ENCODE measurements at regions not wholly inside any gene's neighbourhood (a gene's known extent, or its start where the extent isn't known, plus 50 kb on each side); places are given as distances from the start of the nearest gene placed in this dataset.

GRCh38 chr12:108409481-108409880, 70.4 kb upstream of the CMKLR1 start:
- TF ChIP-seq ZNF274 (IDR thresholded peaks at IDR 0.05; ENCODE audit: low read depth, low read length) = no peak
- no peak for TF ChIP-seq SUZ12 (IDR thresholded peaks at IDR 0.05; ENCODE audit: extremely low read depth, insufficient read depth, insufficient read length)
- no peak for TF ChIP-seq YY1 (IDR thresholded peaks at IDR 0.05; ENCODE audit: insufficient read depth, insufficient read length)
- Histone ChIP-seq H3K4me1 (ENCODE audit: insufficient read depth, insufficient read length) (peaks cover 10% of the 10 kb centered on the region), H3K36me3 (ENCODE audit: insufficient read depth, insufficient read length, low read length) (no peaks in the 10 kb centered on the region), H3K9me3 (ENCODE audit: insufficient read depth, low read length) (no peaks in the 10 kb centered on the region), H3K27me3 (ENCODE audit: insufficient read depth, insufficient read length) (no peaks in the 10 kb centered on the region), H3K9ac (ENCODE audit: insufficient read length, low read depth) (no peak overlapping the region), H3K4me3 (ENCODE audit: insufficient read length, low read depth) (no peak overlapping the region)
- no peak for DNase-seq (ENCODE audit: low read depth, low spot score)

- no peak for DNase-seq (ENCODE audit: low read depth, low spot score)
- Histone ChIP-seq H3K27me3 (ENCODE audit: insufficient read depth, insufficient read length) (no peaks in the 10 kb centered on the region), H3K4me1 (ENCODE audit: insufficient read depth, insufficient read length) (no peaks in the 10 kb centered on the region), H3K9ac (ENCODE audit: insufficient read length, low read depth) (no peak overlapping the region), H3K4me3 (ENCODE audit: insufficient read length, low read depth) (no peak overlapping the region), H3K9me3 (ENCODE audit: insufficient read depth, low read length) (no peaks in the 10 kb centered on the region), H3K36me3 (ENCODE audit: insufficient read depth, insufficient read length, low read length) (no peaks in the 10 kb centered on the region)
- TF ChIP-seq YY1 (IDR thresholded peaks at IDR 0.05; ENCODE audit: insufficient read depth, insufficient read length) (no peak), SUZ12 (IDR thresholded peaks at IDR 0.05; ENCODE audit: extremely low read depth, insufficient read depth, insufficient read length) (no peak)
Measured at GRCh38 chr12:108403952-108404351, 64.8 kb upstream of the CMKLR1 start.

DNA sequence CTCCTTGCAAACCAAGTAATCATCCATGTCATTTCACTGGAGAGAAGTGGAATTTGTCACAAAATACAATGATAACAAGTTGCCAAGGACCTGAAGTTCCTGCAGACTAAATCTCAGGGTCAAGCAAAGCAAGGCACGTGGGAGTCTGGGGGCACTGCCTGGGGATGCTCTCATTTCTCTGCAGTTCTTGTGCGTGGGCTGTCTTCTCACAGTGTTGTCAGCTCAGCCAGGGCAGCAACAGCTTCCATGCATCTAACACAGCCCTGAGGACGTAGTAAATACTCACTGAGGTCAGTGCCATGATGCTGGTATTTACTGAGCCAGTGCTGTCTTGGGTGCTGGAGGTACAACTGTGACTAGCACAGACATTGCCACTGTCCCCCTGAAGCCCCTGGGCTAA, 62.9 kb upstream of the CMKLR1 start:
- TF ChIP-seq YY1 (IDR thresholded peaks at IDR 0.05; ENCODE audit: insufficient read depth, insufficient read length) = no peak
- TF ChIP-seq ZNF274 (IDR thresholded peaks at IDR 0.05; ENCODE audit: low read depth, low read length) = no peak
- TF ChIP-seq SUZ12 (IDR thresholded peaks at IDR 0.05; ENCODE audit: extremely low read depth, insufficient read depth, insufficient read length) = no peak
- Histone ChIP-seq H3K4me3 (ENCODE audit: insufficient read length, low read depth) (no peak overlapping the region), H3K36me3 (ENCODE audit: insufficient read depth, insufficient read length, low read length) (no peaks in the 10 kb centered on the region), H3K9me3 (ENCODE audit: insufficient read depth, low read length) (no peaks in the 10 kb centered on the region), H3K27me3 (ENCODE audit: insufficient read depth, insufficient read length) (no peaks in the 10 kb centered on the region), H3K4me1 (ENCODE audit: insufficient read depth, insufficient read length) (no peaks in the 10 kb centered on the region), H3K9ac (ENCODE audit: insufficient read length, low read depth) (no peak overlapping the region)
- no peak for DNase-seq (ENCODE audit: low read depth, low spot score)

DNA sequence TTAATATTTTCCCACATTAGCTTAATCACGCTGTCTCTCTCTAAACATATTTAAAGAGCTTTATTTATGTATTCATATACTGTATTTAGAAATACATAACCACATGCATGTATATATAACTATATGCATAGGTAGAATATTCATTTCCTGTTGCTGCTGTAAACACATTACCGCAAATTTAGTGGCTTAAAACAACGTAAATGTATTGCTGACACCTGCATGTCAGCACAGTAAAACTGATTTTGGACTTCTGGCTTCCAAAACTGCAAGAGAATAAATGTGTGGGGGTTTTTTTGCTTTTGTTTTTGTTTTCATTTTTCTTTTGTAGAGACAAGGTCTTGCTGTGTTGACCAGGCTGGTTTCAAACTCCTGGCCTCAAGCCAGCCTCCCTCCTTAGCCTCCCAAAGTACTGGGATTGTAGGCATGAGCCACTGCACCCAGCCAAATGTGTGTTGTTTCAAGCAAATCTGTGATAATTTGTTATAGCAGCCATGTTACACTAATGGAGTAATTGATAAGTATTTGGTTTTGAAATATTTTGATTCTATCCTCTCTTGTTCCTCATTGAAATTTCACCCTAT, 61.9 kb upstream of the CMKLR1 start:
- Histone ChIP-seq H3K27me3 (ENCODE audit: insufficient read depth, insufficient read length) (no peaks in the 10 kb centered on the region), H3K9me3 (ENCODE audit: insufficient read depth, low read length) (no peaks in the 10 kb centered on the region), H3K4me1 (ENCODE audit: insufficient read depth, insufficient read length) (no peaks in the 10 kb centered on the region), H3K9ac (ENCODE audit: insufficient read length, low read depth) (no peak overlapping the region), H3K36me3 (ENCODE audit: insufficient read depth, insufficient read length, low read length) (no peaks in the 10 kb centered on the region), H3K4me3 (ENCODE audit: insufficient read length, low read depth) (no peak overlapping the region)
- DNase-seq (ENCODE audit: low read depth, low spot score) = no peak
- TF ChIP-seq YY1 (IDR thresholded peaks at IDR 0.05; ENCODE audit: insufficient read depth, insufficient read length) = no peak
- TF ChIP-seq ZNF274 (IDR thresholded peaks at IDR 0.05; ENCODE audit: low read depth, low read length) = no peak
- TF ChIP-seq SUZ12 (IDR thresholded peaks at IDR 0.05; ENCODE audit: extremely low read depth, insufficient read depth, insufficient read length) = no peak

DNA sequence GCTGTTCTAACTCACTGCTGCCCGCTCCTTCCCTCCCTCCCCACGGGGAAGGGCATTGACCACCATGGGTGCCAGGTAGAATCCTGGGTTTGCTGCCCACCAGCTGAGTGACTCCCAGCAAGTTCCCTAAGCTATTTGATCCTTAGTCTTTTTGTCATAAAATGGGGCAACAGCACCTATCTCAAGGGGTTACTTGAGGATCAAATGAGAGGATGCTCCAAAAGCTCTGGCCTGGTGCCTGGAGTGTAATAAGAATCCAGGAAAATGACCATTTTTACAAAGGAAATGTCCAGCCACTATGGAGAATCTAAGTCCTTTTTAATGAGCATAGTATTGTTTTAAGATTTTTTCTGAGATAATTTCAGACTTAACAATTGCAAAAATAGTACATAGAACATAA, 61.4 kb upstream of the CMKLR1 start:
- Histone ChIP-seq H3K27me3 (ENCODE audit: insufficient read depth, insufficient read length) (no peaks in the 10 kb centered on the region), H3K9me3 (ENCODE audit: insufficient read depth, low read length) (no peaks in the 10 kb centered on the region), H3K9ac (ENCODE audit: insufficient read length, low read depth) (peak overlapping the region; percentile 3), H3K36me3 (ENCODE audit: insufficient read depth, insufficient read length, low read length) (no peaks in the 10 kb centered on the region), H3K4me1 (ENCODE audit: insufficient read depth, insufficient read length) (no peaks in the 10 kb centered on the region), H3K4me3 (ENCODE audit: insufficient read length, low read depth) (no peak overlapping the region)
- no peak for DNase-seq (ENCODE audit: low read depth, low spot score)
- no peak for TF ChIP-seq SUZ12 (IDR thresholded peaks at IDR 0.05; ENCODE audit: extremely low read depth, insufficient read depth, insufficient read length)
- TF ChIP-seq YY1 (IDR thresholded peaks at IDR 0.05; ENCODE audit: insufficient read depth, insufficient read length) = no peak
- TF ChIP-seq ZNF274 (IDR thresholded peaks at IDR 0.05; ENCODE audit: low read depth, low read length) = no peak

GRCh38 chr12:108400056-108400455, 60.9 kb upstream of the CMKLR1 start:
- Histone ChIP-seq H3K36me3 (ENCODE audit: insufficient read depth, insufficient read length, low read length) (no peaks in the 10 kb centered on the region), H3K9ac (ENCODE audit: insufficient read length, low read depth) (no peak overlapping the region), H3K4me3 (ENCODE audit: insufficient read length, low read depth) (no peak overlapping the region), H3K4me1 (ENCODE audit: insufficient read depth, insufficient read length) (no peaks in the 10 kb centered on the region), H3K27me3 (ENCODE audit: insufficient read depth, insufficient read length) (no peaks in the 10 kb centered on the region), H3K9me3 (ENCODE audit: insufficient read depth, low read length) (no peaks in the 10 kb centered on the region)
- DNase-seq (ENCODE audit: low read depth, low spot score) = no peak
- no peak for TF ChIP-seq SUZ12 (IDR thresholded peaks at IDR 0.05; ENCODE audit: extremely low read depth, insufficient read depth, insufficient read length)
- no peak for TF ChIP-seq ZNF274 (IDR thresholded peaks at IDR 0.05; ENCODE audit: low read depth, low read length)

- no peaks in the 10 kb centered on the region for H3K36me3 ChIP-seq (ENCODE audit: insufficient read depth, insufficient read length, low read length)
- no peak overlapping the region for H3K9ac ChIP-seq (ENCODE audit: insufficient read length, low read depth)
- H3K9me3 ChIP-seq (ENCODE audit: insufficient read depth, low read length) = no peaks in the 10 kb centered on the region
- TF ChIP-seq YY1 (IDR thresholded peaks at IDR 0.05; ENCODE audit: insufficient read depth, insufficient read length) (no peak), SUZ12 (IDR thresholded peaks at IDR 0.05; ENCODE audit: extremely low read depth, insufficient read depth, insufficient read length) (no peak), ZNF274 (IDR thresholded peaks at IDR 0.05; ENCODE audit: low read depth, low read length) (no peak)
- H3K27me3 ChIP-seq (ENCODE audit: insufficient read depth, insufficient read length) = no peaks in the 10 kb centered on the region
- DNase-seq (ENCODE audit: low read depth, low spot score) = no peak
- no peaks in the 10 kb centered on the region for H3K4me1 ChIP-seq (ENCODE audit: insufficient read depth, insufficient read length)
- no peak overlapping the region for H3K4me3 ChIP-seq (ENCODE audit: insufficient read length, low read depth)
Measured at GRCh38 chr12:108399514-108399913, 60.4 kb upstream of the CMKLR1 start.
